IMR-90 (cell line): ENCODE measurements at regions not wholly inside any gene's neighbourhood (a gene's known extent, or its start where the extent isn't known, plus 50 kb on each side); places are given as distances from the start of the nearest gene placed in this dataset.

ENCODE experiments used
- FOS ChIP-seq: fragments of 150-350 bp; IDR thresholded peaks from 2 replicates; pipeline ENCODE4 v1.6.1; 2016; ENCODE audit warnings: low read depth, low read length
- MAZ ChIP-seq: IDR thresholded peaks from 2 replicates; pipeline ENCODE4 v1.6.1; 2012; ENCODE audit warnings: low read depth, mild to moderate bottlenecking, low read length, improper control_type of control experiment, moderate library complexity, borderline replicate concordance
- POLR2A ChIP-seq: IDR thresholded peaks from 2 replicates; pipeline ENCODE4 v1.6.1; 2012; ENCODE audit warnings: mild to moderate bottlenecking, low read depth, low read length
- RAD21 ChIP-seq: IDR thresholded peaks from 2 replicates; pipeline ENCODE4 v1.6.1; 2012; ENCODE audit warnings: low read length, improper control_type of control experiment
- TF ChIP-seq, protein P1 (sequence below): fragments of 150-350 bp; IDR thresholded peaks from 2 replicates; pipeline ENCODE4 v1.6.1; 2017; ENCODE audit warnings: mild to moderate bottlenecking, antibody characterized with exemption, low read length, low read depth
- TF ChIP-seq, protein P2 (sequence below): conservative IDR thresholded peaks from 2 replicates; pipeline ENCODE4 v1.5.1; 2012; ENCODE audit warnings: mild to moderate bottlenecking, low read depth, low read length, improper control_type of control experiment
- TF ChIP-seq, protein P3 (sequence below): fragments of 150-350 bp; IDR thresholded peaks from 2 replicates; pipeline ENCODE4 v1.6.1; 2016; ENCODE audit warnings: low read depth, mild to moderate bottlenecking, low read length, moderate library complexity, borderline replicate concordance

DNA sequence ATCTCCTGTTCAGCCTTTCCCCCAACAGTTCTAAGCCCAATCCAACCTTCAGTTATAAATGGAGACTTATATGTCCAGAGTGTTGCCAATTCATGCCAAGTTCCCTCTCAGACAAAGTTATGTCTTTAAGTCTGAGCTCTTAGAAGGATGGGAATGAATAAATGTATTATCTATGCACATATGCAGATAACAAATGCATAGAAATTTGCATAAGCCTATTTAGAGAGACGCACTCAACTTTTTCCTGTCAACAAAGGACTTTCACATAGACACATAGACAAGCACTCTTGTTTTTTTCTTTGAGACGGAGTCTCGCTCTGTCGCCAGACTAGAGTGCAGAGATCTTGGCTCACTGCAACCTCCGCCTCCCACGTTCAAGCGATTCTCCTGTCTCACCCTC lies 95.1 kb downstream of the SOX9 start:
- TF ChIP-seq, protein P1, sequence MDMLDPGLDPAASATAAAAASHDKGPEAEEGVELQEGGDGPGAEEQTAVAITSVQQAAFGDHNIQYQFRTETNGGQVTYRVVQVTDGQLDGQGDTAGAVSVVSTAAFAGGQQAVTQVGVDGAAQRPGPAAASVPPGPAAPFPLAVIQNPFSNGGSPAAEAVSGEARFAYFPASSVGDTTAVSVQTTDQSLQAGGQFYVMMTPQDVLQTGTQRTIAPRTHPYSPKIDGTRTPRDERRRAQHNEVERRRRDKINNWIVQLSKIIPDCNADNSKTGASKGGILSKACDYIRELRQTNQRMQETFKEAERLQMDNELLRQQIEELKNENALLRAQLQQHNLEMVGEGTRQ: no peak
- TF ChIP-seq MAZ (no peak), RAD21 (no peak), POLR2A (no peak), FOS (no peak)
- TF ChIP-seq, protein P2, sequence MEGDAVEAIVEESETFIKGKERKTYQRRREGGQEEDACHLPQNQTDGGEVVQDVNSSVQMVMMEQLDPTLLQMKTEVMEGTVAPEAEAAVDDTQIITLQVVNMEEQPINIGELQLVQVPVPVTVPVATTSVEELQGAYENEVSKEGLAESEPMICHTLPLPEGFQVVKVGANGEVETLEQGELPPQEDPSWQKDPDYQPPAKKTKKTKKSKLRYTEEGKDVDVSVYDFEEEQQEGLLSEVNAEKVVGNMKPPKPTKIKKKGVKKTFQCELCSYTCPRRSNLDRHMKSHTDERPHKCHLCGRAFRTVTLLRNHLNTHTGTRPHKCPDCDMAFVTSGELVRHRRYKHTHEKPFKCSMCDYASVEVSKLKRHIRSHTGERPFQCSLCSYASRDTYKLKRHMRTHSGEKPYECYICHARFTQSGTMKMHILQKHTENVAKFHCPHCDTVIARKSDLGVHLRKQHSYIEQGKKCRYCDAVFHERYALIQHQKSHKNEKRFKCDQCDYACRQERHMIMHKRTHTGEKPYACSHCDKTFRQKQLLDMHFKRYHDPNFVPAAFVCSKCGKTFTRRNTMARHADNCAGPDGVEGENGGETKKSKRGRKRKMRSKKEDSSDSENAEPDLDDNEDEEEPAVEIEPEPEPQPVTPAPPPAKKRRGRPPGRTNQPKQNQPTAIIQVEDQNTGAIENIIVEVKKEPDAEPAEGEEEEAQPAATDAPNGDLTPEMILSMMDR: no peak
- TF ChIP-seq, protein P3, sequence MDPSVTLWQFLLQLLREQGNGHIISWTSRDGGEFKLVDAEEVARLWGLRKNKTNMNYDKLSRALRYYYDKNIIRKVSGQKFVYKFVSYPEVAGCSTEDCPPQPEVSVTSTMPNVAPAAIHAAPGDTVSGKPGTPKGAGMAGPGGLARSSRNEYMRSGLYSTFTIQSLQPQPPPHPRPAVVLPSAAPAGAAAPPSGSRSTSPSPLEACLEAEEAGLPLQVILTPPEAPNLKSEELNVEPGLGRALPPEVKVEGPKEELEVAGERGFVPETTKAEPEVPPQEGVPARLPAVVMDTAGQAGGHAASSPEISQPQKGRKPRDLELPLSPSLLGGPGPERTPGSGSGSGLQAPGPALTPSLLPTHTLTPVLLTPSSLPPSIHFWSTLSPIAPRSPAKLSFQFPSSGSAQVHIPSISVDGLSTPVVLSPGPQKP: no peak
